HG02870 (cell line): ENCODE measurements at regions not wholly inside any gene's neighbourhood (a gene's known extent, or its start where the extent isn't known, plus 50 kb on each side); places are given as distances from the start of the nearest gene placed in this dataset.

Source experiments
- ATAC-seq: cut with Tn5 transposase; IDR thresholded peaks from one replicate; pipeline ENCODE4 v1.9.1; 2021; ENCODE audit warnings: mild to moderate bottlenecking, moderate library complexity; ENCODE audit not compliant: unreplicated experiment

GRCh38 chr6:144646093-144647056 lies 361.2 kb downstream of the UTRN start:
- ATAC-seq = no peak

GRCh38 chr6:144647406-144647964 lies 362.4 kb downstream of the UTRN start:
- ATAC-seq = no peak

- no peak for ATAC-seq
Observed at GRCh38 chr6:144647971-144648651, 363.0 kb downstream of the UTRN start.

GRCh38 chr6:144649085-144649484 lies 363.9 kb downstream of the UTRN start:
- ATAC-seq = no peak

- ATAC-seq = no peak
Observed at GRCh38 chr6:144651234-144651633, 366.1 kb downstream of the UTRN start.

GRCh38 chr6:144652292-144652891 lies 367.3 kb downstream of the UTRN start:
- no peak for ATAC-seq

GRCh38 chr6:144653885-144654505 lies 368.9 kb downstream of the UTRN start:
- peak; percentile 75 for ATAC-seq

- no peak for ATAC-seq
Observed at GRCh38 chr6:144654506-144654905, 369.4 kb downstream of the UTRN start.

GRCh38 chr6:144655376-144655775 lies 370.2 kb downstream of the UTRN start:
- no peak for ATAC-seq

- no peak for ATAC-seq
Observed at GRCh38 chr6:144657691-144658090, 372.6 kb downstream of the UTRN start.

- peak; percentile 66 for ATAC-seq
Observed at GRCh38 chr6:144659202-144660182, 374.4 kb downstream of the UTRN start.

- ATAC-seq = no peak
Observed at GRCh38 chr6:144660561-144661115, 375.5 kb downstream of the UTRN start.

GRCh38 chr6:144661116-144661806 lies 376.1 kb downstream of the UTRN start:
- ATAC-seq = no peak

GRCh38 chr6:144662812-144663365 lies 377.8 kb downstream of the UTRN start:
- ATAC-seq = no peak

- ATAC-seq = no peak
Observed at GRCh38 chr6:144664281-144664680, 379.1 kb downstream of the UTRN start.

- ATAC-seq = no peak
Observed at GRCh38 chr6:144664947-144665346, 379.8 kb downstream of the UTRN start.

- no peak for ATAC-seq
Observed at GRCh38 chr6:144665932-144666450, 380.9 kb downstream of the UTRN start.

- no peak for ATAC-seq
Observed at GRCh38 chr6:144666781-144667180, 381.6 kb downstream of the UTRN start.
